Head of caudate nucleus (tissue), 42 donors: ENCODE measurements at regions not wholly inside any gene's neighbourhood (a gene's known extent, or its start where the extent isn't known, plus 50 kb on each side); places are given as distances from the start of the nearest gene placed in this dataset.
"Not testable (repeated sequence)": the region's sequence is repeated elsewhere in the genome, so short reads cannot be mapped to it uniquely, and the experiment has no call there.

ENCODE experiments used
- DNase-seq, 42 donors: peaks; one replicate each; pipeline versions ENCODE4 v3.0.0 to v3.0.0-alpha.2; 2020 to 2021; ENCODE audit warnings: mixed read lengths in 7 of 42
- intact Hi-C: fragments of 100-400 bp; cut with DNase I; formaldehyde crosslinking; loops from one replicate; pipeline ENCODE4 v1.15.0; 2022

- DNase-seq, result no peak
- intact Hi-C loops, result no loop called here
These were observed 713.9 kb upstream of the GBE1 start for GRCh38 chr3:82475306-82475705.

- no peak for DNase-seq
- intact Hi-C loops, result no loop called here
These were observed 713.3 kb upstream of the GBE1 start for GRCh38 chr3:82474711-82475110.

GRCh38 chr3:82473864-82474541 lies 712.6 kb upstream of the GBE1 start:
- intact Hi-C loops, result no loop called here
- DNase-seq, result no peak

GRCh38 chr3:82467051-82467450 lies 705.6 kb upstream of the GBE1 start:
- intact Hi-C loops, result no loop called here
- no peak for DNase-seq

GRCh38 chr3:82462977-82463376 lies 701.5 kb upstream of the GBE1 start:
- intact Hi-C loops, result no loop called here
- DNase-seq, result no peak

GRCh38 chr3:82461049-82461889 lies 699.8 kb upstream of the GBE1 start:
- DNase-seq, result no peak
- intact Hi-C loops, result no loop called here

GRCh38 chr3:82448320-82448719 lies 686.9 kb upstream of the GBE1 start:
- intact Hi-C loops, result no loop called here
- no peak for DNase-seq

- intact Hi-C loops, DNase-seq: not testable (repeated sequence)
These were observed 667.4 kb upstream of the GBE1 start for GRCh38 chr3:82428821-82429220.

- intact Hi-C loops, result no loop called here
These were observed 662.5 kb upstream of the GBE1 start for GRCh38 chr3:82424031-82424339.

GRCh38 chr3:82423268-82424030 lies 662.0 kb upstream of the GBE1 start:
- intact Hi-C loops, result no loop called here
- no peak for DNase-seq

More at GRCh38 chr3:82424031-82424339, 662.5 kb upstream of the GBE1 start:
- no peak for DNase-seq

GRCh38 chr3:82416830-82417229 lies 655.4 kb upstream of the GBE1 start:
- no peak for DNase-seq
- intact Hi-C loops, result no loop called here

- intact Hi-C loops, result no loop called here
- DNase-seq, result no peak
These were observed 654.9 kb upstream of the GBE1 start for GRCh38 chr3:82416349-82416748.

- intact Hi-C loops, result no loop called here
- DNase-seq, result no peak
These were observed 651.7 kb upstream of the GBE1 start for GRCh38 chr3:82413171-82413570.

- intact Hi-C loops, result no loop called here
These were observed 648.9 kb upstream of the GBE1 start for GRCh38 chr3:82410366-82410765.

GRCh38 chr3:82409842-82410241 lies 648.4 kb upstream of the GBE1 start:
- intact Hi-C loops, result no loop called here
- no peak for DNase-seq

More at GRCh38 chr3:82410366-82410765, 648.9 kb upstream of the GBE1 start:
- DNase-seq, result no peak

GRCh38 chr3:82392203-82392775 lies 630.8 kb upstream of the GBE1 start:
- DNase-seq, result no peak
- intact Hi-C loops, result no loop called here

- intact Hi-C loops, result no loop called here
- no peak for DNase-seq
These were observed 629.4 kb upstream of the GBE1 start for GRCh38 chr3:82390868-82391267.

GRCh38 chr3:82386647-82387046 lies 625.2 kb upstream of the GBE1 start:
- intact Hi-C loops, result no loop called here
- no peak for DNase-seq

GRCh38 chr3:82384181-82384580 lies 622.7 kb upstream of the GBE1 start:
- intact Hi-C loops, result no loop called here
- peak in 8 of 42 donors; percentile 1 to 59 (median 16) for DNase-seq

- intact Hi-C loops, result no loop called here
- DNase-seq, result no peak
These were observed 621.4 kb upstream of the GBE1 start for GRCh38 chr3:82382831-82383230.
